Breast epithelium (tissue), 3 donors: ENCODE measurements at regions not wholly inside any gene's neighbourhood (a gene's known extent, or its start where the extent isn't known, plus 50 kb on each side); places are given as distances from the start of the nearest gene placed in this dataset.

Experiments
- POLR2A ChIP-seq: fragments of 450-650 bp; IDR thresholded peaks from one replicate; pipeline ENCODE4 v1.6.1; 2016; ENCODE audit warnings: antibody characterized with exemption, mild to moderate bottlenecking, moderate library complexity
- POLR2AphosphoS5 ChIP-seq, 3 donors: sonication (generic); formaldehyde crosslinking; IDR thresholded peaks; one replicate each; pipeline ENCODE4 v1.6.1; 2017; ENCODE audit warnings: antibody characterized with exemption in 3 of 3
- TF ChIP-seq, protein P1 (sequence below), 3 donors: fragments of 450-650 bp; IDR thresholded peaks; one replicate each; pipeline ENCODE4 v1.5.1; 2016 to 2017; ENCODE audit warnings: antibody characterized with exemption in 3 of 3, mild to moderate bottlenecking in 3 of 3, moderate library complexity in 3 of 3

- TF ChIP-seq, protein P1, sequence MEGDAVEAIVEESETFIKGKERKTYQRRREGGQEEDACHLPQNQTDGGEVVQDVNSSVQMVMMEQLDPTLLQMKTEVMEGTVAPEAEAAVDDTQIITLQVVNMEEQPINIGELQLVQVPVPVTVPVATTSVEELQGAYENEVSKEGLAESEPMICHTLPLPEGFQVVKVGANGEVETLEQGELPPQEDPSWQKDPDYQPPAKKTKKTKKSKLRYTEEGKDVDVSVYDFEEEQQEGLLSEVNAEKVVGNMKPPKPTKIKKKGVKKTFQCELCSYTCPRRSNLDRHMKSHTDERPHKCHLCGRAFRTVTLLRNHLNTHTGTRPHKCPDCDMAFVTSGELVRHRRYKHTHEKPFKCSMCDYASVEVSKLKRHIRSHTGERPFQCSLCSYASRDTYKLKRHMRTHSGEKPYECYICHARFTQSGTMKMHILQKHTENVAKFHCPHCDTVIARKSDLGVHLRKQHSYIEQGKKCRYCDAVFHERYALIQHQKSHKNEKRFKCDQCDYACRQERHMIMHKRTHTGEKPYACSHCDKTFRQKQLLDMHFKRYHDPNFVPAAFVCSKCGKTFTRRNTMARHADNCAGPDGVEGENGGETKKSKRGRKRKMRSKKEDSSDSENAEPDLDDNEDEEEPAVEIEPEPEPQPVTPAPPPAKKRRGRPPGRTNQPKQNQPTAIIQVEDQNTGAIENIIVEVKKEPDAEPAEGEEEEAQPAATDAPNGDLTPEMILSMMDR (IDR thresholded peaks at IDR 0.05) = no peak
- TF ChIP-seq POLR2A = no peak
- TF ChIP-seq POLR2AphosphoS5 (IDR thresholded peaks at IDR 0.05) = no peak
Measured at GRCh38 chr11:92406472-92406871, 181.9 kb downstream of the FAT3 start.
